WTC11 (cell line): ENCODE measurements at regions not wholly inside any gene's neighbourhood (a gene's known extent, or its start where the extent isn't known, plus 50 kb on each side); places are given as distances from the start of the nearest gene placed in this dataset.

Experiments
- ATAC-seq: fragments of 200-7000 bp; cut with Tn5 transposase; 2 replicates; pipeline ENCODE4 v1.10.0; 2021; ENCODE audit warnings: mild to moderate bottlenecking, moderate library complexity
- CTCF ChIA-PET: fragments of 300-600 bp; sonication (Branson Sonifier 250); formaldehyde crosslinking; loops from one replicate; lab custom pipeline; 2021; ENCODE audit warnings: antibody characterized with exemption; lab: Charles Lee
- POLR2A ChIA-PET: fragments of 350-600 bp; sonication (Branson Sonifier 250); formaldehyde crosslinking; loops from one replicate; lab custom pipeline; 2021; ENCODE audit warnings: antibody characterized with exemption; lab: Charles Lee
- DNase-seq: peaks from one replicate; pipeline ENCODE4 v3.0.0; 2021; ENCODE audit warnings: low spot score
- H3K27ac Mint-ChIP-seq: 2 replicates; pipeline ENCODE4 v1.8.0; 2021; ENCODE audit warnings: mixed read lengths
- H3K27me3 Mint-ChIP-seq: 2 replicates; pipeline ENCODE4 v1.8.0; 2021; ENCODE audit warnings: low read depth, mild to moderate bottlenecking, moderate library complexity, mixed read lengths
- H3K36me3 Mint-ChIP-seq: 2 replicates; pipeline ENCODE4 v1.8.0; 2021; ENCODE audit warnings: mixed read lengths
- H3K4me1 Mint-ChIP-seq: 2 replicates; pipeline ENCODE4 v1.8.0; 2022; ENCODE audit warnings: mixed read lengths
- H3K4me3 Mint-ChIP-seq: 2 replicates; pipeline ENCODE4 v1.8.0; 2021; ENCODE audit warnings: mild to moderate bottlenecking, moderate library complexity, mixed read lengths
- H3K9me3 Mint-ChIP-seq: 2 replicates; pipeline ENCODE4 v1.8.0; 2021; ENCODE audit warnings: mixed read lengths
- ATF1 ChIP-seq: sonication (generic); formaldehyde crosslinking; IDR thresholded peaks from 2 replicates; pipeline ENCODE4 v1.8.1; 2023; ENCODE audit warnings: mild to moderate bottlenecking, moderate library complexity, missing genetic modification reagents
- CDX4 ChIP-seq: fragments of 250-450 bp; sonication (Bioruptor Pico); IDR thresholded peaks from 2 replicates; pipeline ENCODE4 v1.9.0; 2021; ENCODE audit warnings: moderate library complexity, mild to moderate bottlenecking, inconsistent platforms, borderline replicate concordance
- ESRRA ChIP-seq: sonication (generic); formaldehyde crosslinking; IDR thresholded peaks from 2 replicates; pipeline ENCODE4 v1.8.1; 2022; ENCODE audit warnings: mild to moderate bottlenecking, missing genetic modification reagents, borderline replicate concordance
- GRHL2 ChIP-seq: fragments of 250-450 bp; sonication (Bioruptor Pico); IDR thresholded peaks from 2 replicates; pipeline ENCODE4 v1.8.0; 2022; ENCODE audit warnings: mild to moderate bottlenecking, moderate library complexity; ENCODE audit not compliant: insufficient replicate concordance, severe bottlenecking
- GTF2I ChIP-seq: fragments of 250-450 bp; sonication (Bioruptor Pico); conservative IDR thresholded peaks from 2 replicates; pipeline ENCODE4 v1.4.0; 2021; ENCODE audit warnings: mild to moderate bottlenecking
- HMGA2 ChIP-seq: fragments of 250-450 bp; sonication (Bioruptor Pico); IDR thresholded peaks from 2 replicates; pipeline ENCODE4 v1.4.0; 2021; ENCODE audit warnings: mild to moderate bottlenecking, moderate library complexity
- JAZF1 ChIP-seq: fragments of 250-450 bp; sonication (Bioruptor Pico); IDR thresholded peaks from 2 replicates; pipeline ENCODE4 v1.9.0; 2021; ENCODE audit warnings: moderate library complexity, mild to moderate bottlenecking, inconsistent platforms
- KAT7 ChIP-seq: sonication (generic); formaldehyde crosslinking; IDR thresholded peaks from 2 replicates; pipeline ENCODE4 v1.8.1; 2023; ENCODE audit warnings: missing genetic modification reagents, mild to moderate bottlenecking, borderline replicate concordance
- MLX ChIP-seq: sonication (generic); formaldehyde crosslinking; IDR thresholded peaks from 2 replicates; pipeline ENCODE4 v1.8.1; 2023; ENCODE audit warnings: mild to moderate bottlenecking, missing genetic modification reagents, moderate library complexity
- NFATC4 ChIP-seq: fragments of 250-450 bp; sonication (Bioruptor Pico); IDR thresholded peaks from 2 replicates; pipeline ENCODE4 v1.9.0; 2021; ENCODE audit warnings: mild to moderate bottlenecking
- NFYB ChIP-seq: sonication (generic); formaldehyde crosslinking; conservative IDR thresholded peaks from 2 replicates; pipeline ENCODE4 v1.8.0; 2022; ENCODE audit warnings: low read depth, missing genetic modification reagents
- RELA ChIP-seq: sonication (generic); formaldehyde crosslinking; IDR thresholded peaks from 2 replicates; pipeline ENCODE4 v1.8.1; 2022; ENCODE audit warnings: missing genetic modification reagents, mild to moderate bottlenecking, borderline replicate concordance
- RORB ChIP-seq: fragments of 250-450 bp; sonication (Bioruptor Pico); IDR thresholded peaks from 2 replicates; pipeline ENCODE4 v1.9.0; 2021; ENCODE audit warnings: mild to moderate bottlenecking
- SOX15 ChIP-seq: fragments of 250-450 bp; sonication (Bioruptor Pico); IDR thresholded peaks from 2 replicates; pipeline ENCODE4 v1.9.0; 2021; ENCODE audit warnings: mild to moderate bottlenecking
- TEAD4 ChIP-seq: sonication (generic); formaldehyde crosslinking; IDR thresholded peaks from 2 replicates; pipeline ENCODE4 v1.8.0; 2022; ENCODE audit warnings: mild to moderate bottlenecking, missing genetic modification reagents
- USF1 ChIP-seq: sonication (generic); formaldehyde crosslinking; IDR thresholded peaks from 2 replicates; pipeline ENCODE4 v1.8.0; 2022; ENCODE audit warnings: mild to moderate bottlenecking, missing genetic modification reagents
- ZNF396 ChIP-seq: fragments of 250-450 bp; sonication (Bioruptor Pico); IDR thresholded peaks from 2 replicates; pipeline ENCODE4 v1.8.0; 2021; ENCODE audit warnings: mild to moderate bottlenecking, moderate library complexity, borderline replicate concordance
- ZNF532 ChIP-seq: fragments of 250-450 bp; sonication (Bioruptor Pico); IDR thresholded peaks from 2 replicates; pipeline ENCODE4 v1.9.0; 2021; ENCODE audit warnings: mild to moderate bottlenecking, borderline replicate concordance
- ZNF671 ChIP-seq: fragments of 250-450 bp; sonication (Bioruptor Pico); IDR thresholded peaks from 2 replicates; pipeline ENCODE4 v1.8.0; 2021; ENCODE audit warnings: mild to moderate bottlenecking
- TF ChIP-seq, protein P1 (sequence below): sonication (generic); formaldehyde crosslinking; IDR thresholded peaks from 2 replicates; pipeline ENCODE4 v1.8.1; 2023; ENCODE audit warnings: mild to moderate bottlenecking, missing genetic modification reagents, borderline replicate concordance
- TF ChIP-seq, protein P2 (sequence below): sonication (generic); formaldehyde crosslinking; IDR thresholded peaks from 2 replicates; pipeline ENCODE4 v1.8.1; 2023; ENCODE audit warnings: mild to moderate bottlenecking, missing genetic modification reagents, moderate library complexity

DNA sequence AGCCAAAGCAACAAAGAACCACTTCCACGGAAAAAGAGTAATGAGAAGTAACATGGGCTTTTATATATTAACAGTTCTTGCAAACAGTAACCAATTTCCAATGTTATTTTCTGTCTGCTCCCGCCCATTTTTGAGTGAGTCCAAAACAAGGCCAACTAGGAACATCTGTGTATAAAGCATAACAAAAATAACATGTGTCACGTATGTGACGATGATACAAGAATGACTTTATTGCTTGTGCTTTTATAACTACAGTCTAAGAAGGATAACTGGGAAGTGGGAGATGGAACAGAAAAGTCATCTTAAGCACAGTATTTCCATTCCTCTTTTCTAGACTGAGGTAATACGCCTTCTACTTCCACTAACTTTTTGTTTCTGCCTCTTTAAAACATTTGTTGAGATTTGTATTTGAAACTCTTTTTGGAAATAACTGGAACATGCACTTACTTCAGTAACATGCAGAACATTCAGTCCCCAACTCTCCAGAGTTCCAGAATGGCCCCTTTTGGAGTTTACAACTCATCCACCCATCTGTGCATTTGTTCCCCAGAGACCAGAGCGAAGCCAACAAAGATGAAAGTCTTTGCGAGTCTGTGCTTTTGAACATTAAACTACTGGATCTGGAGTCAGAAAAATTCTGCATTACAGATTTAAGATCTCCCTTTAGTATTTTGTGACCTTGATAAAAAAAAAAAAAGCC lies 143.0 kb upstream of the ZRANB2 start (continued):
- TF ChIP-seq, protein P1, sequence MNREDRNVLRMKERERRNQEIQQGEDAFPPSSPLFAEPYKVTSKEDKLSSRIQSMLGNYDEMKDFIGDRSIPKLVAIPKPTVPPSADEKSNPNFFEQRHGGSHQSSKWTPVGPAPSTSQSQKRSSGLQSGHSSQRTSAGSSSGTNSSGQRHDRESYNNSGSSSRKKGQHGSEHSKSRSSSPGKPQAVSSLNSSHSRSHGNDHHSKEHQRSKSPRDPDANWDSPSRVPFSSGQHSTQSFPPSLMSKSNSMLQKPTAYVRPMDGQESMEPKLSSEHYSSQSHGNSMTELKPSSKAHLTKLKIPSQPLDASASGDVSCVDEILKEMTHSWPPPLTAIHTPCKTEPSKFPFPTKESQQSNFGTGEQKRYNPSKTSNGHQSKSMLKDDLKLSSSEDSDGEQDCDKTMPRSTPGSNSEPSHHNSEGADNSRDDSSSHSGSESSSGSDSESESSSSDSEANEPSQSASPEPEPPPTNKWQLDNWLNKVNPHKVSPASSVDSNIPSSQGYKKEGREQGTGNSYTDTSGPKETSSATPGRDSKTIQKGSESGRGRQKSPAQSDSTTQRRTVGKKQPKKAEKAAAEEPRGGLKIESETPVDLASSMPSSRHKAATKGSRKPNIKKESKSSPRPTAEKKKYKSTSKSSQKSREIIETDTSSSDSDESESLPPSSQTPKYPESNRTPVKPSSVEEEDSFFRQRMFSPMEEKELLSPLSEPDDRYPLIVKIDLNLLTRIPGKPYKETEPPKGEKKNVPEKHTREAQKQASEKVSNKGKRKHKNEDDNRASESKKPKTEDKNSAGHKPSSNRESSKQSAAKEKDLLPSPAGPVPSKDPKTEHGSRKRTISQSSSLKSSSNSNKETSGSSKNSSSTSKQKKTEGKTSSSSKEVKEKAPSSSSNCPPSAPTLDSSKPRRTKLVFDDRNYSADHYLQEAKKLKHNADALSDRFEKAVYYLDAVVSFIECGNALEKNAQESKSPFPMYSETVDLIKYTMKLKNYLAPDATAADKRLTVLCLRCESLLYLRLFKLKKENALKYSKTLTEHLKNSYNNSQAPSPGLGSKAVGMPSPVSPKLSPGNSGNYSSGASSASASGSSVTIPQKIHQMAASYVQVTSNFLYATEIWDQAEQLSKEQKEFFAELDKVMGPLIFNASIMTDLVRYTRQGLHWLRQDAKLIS (CRISPR knock-in tag): no peak
- TF ChIP-seq ZNF671 (CRISPR knock-in tag) (no peak), NFATC4 (CRISPR knock-in tag) (no peak), ZNF532 (CRISPR knock-in tag) (no peak)

DNA sequence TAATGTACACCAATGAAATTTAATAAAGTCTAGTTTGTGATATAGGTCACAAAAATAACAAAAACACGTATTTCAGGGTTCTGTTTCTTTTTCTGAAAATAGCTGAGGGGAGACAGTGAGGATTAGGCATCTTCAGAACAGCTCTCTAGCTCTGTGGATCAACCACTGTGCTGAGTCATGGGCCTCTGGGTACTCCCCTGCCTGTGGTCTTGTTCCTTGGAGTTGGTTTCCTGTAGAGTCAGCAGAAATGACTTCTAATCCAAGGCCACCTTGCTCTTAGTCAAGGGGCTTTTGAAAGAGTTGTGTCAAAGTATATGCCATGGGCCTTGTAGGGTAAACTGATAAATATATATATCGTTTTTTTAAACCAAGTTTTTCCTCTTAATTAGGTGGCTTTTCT lies 141.8 kb upstream of the ZRANB2 start:
- H3K4me3 Mint-ChIP-seq: no peak overlapping the region
- ATAC-seq (peak; percentile 26; the same call in 1 of the 2 replicates), DNase-seq (no peak)
- ChIA-PET CTCF (no interaction called here), POLR2A (no interaction called here)
- H3K27ac Mint-ChIP-seq: no peak overlapping the region
- TF ChIP-seq RORB (no peak), CDX4 (CRISPR knock-in tag) (no peak), JAZF1 (CRISPR knock-in tag) (no peak), HMGA2 (CRISPR knock-in tag) (no peak), KAT7 (CRISPR knock-in tag) (no peak), RELA (no peak), SOX15 (CRISPR knock-in tag) (no peak), NFYB (CRISPR knock-in tag) (no peak), GTF2I (CRISPR knock-in tag) (no peak)
- no peaks in the 10 kb centered on the region for H3K27me3 Mint-ChIP-seq
- 0 out of 2 replicates have a peak, but pooled peaks cover 4% of the 10 kb centered on the region for H3K4me1 Mint-ChIP-seq
- H3K9me3 Mint-ChIP-seq: peaks cover 7% of the 10 kb centered on the region
- no peaks in the 10 kb centered on the region for H3K36me3 Mint-ChIP-seq

GRCh38 chr1:71210718-71211117 lies 129.9 kb upstream of the ZRANB2 start:
- H3K27me3 Mint-ChIP-seq: no peaks in the 10 kb centered on the region
- no peaks in the 10 kb centered on the region for H3K4me1 Mint-ChIP-seq
- ATAC-seq (no peak), DNase-seq (no peak)
- ChIA-PET POLR2A (interaction anchor here (1.1 kb wide), 1 partner anchor 16 kb away, joined by 3 read pairs; no protein-coding TSS in a partner anchor), CTCF (no interaction called here)
- H3K9me3 Mint-ChIP-seq: no peaks in the 10 kb centered on the region
- H3K36me3 Mint-ChIP-seq: no peaks in the 10 kb centered on the region
- H3K4me3 Mint-ChIP-seq: no peak overlapping the region
- H3K27ac Mint-ChIP-seq: no peak overlapping the region
- TF ChIP-seq USF1 (CRISPR knock-in tag) (no peak), TEAD4 (no peak), CDX4 (CRISPR knock-in tag) (no peak), GRHL2 (CRISPR knock-in tag) (no peak), ATF1 (CRISPR knock-in tag) (no peak), ZNF396 (CRISPR knock-in tag) (no peak), MLX (no peak), KAT7 (CRISPR knock-in tag) (no peak), ESRRA (no peak)
- TF ChIP-seq, protein P2, sequence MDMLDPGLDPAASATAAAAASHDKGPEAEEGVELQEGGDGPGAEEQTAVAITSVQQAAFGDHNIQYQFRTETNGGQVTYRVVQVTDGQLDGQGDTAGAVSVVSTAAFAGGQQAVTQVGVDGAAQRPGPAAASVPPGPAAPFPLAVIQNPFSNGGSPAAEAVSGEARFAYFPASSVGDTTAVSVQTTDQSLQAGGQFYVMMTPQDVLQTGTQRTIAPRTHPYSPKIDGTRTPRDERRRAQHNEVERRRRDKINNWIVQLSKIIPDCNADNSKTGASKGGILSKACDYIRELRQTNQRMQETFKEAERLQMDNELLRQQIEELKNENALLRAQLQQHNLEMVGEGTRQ (CRISPR knock-in tag): no peak
